GM12864 (cell line): ENCODE measurements at regions not wholly inside any gene's neighbourhood (a gene's known extent, or its start where the extent isn't known, plus 50 kb on each side); places are given as distances from the start of the nearest gene placed in this dataset.

Source experiments
- DNase-seq: peaks from one replicate; pipeline ENCODE4 v3.0.0-alpha.2; 2011; ENCODE audit warnings: low read depth
- H3K4me3 ChIP-seq: 2 replicates; pipeline ENCODE4 v1.5.1; 2011; ENCODE audit warnings: mild to moderate bottlenecking, low read depth, low read length, control low read depth
- TF ChIP-seq, protein P1 (sequence below): IDR thresholded peaks from 2 replicates; pipeline ENCODE4 v1.5.1; 2011; ENCODE audit warnings: low read depth, mild to moderate bottlenecking, moderate library complexity, low read length, control low read depth, inconsistent platforms; ENCODE audit errors: missing control alignments

DNA sequence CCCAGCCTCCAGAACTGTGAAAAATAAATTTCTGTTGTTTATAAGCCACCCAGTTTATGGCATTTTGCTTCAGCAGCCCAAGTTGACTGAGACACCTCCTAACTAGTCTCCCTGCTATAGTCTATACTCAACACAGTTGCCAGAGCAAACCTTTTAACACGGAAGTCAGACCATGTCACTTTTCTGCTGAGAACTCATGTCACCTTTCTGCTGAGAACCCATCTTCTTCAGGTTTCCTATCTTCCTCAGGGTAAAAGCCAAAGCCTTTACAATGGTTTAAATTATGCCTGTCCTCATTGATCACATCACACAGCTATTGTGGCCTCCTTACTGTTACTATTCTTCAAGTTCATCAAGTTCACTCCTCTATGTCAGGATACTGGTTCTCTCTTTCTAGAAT, 74.3 kb upstream of the SOX6 start:
- H3K4me3 ChIP-seq: no peak overlapping the region
- DNase-seq: no peak
- TF ChIP-seq, protein P1, sequence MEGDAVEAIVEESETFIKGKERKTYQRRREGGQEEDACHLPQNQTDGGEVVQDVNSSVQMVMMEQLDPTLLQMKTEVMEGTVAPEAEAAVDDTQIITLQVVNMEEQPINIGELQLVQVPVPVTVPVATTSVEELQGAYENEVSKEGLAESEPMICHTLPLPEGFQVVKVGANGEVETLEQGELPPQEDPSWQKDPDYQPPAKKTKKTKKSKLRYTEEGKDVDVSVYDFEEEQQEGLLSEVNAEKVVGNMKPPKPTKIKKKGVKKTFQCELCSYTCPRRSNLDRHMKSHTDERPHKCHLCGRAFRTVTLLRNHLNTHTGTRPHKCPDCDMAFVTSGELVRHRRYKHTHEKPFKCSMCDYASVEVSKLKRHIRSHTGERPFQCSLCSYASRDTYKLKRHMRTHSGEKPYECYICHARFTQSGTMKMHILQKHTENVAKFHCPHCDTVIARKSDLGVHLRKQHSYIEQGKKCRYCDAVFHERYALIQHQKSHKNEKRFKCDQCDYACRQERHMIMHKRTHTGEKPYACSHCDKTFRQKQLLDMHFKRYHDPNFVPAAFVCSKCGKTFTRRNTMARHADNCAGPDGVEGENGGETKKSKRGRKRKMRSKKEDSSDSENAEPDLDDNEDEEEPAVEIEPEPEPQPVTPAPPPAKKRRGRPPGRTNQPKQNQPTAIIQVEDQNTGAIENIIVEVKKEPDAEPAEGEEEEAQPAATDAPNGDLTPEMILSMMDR: no peak

DNA sequence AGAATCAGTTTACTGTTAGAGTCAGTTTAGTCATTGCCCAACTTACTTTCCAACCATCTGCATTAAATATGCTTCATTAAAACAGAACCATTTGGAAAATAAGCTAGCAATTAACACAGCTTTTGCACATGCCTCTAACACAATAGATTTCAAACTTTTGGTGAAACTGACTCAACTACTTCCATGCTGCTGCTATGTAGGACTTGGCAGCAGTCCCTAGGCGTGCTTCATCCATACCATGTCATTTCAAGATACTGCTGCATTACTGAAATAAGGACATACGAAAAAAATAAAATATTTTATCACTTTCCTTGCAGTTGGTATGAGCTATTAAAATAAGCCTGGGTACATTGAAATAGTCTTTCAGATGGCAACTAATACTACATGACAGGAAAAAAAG, 65.5 kb upstream of the SOX6 start:
- DNase-seq: no peak
- TF ChIP-seq, protein P1: no peak
- H3K4me3 ChIP-seq: no peak overlapping the region

DNA sequence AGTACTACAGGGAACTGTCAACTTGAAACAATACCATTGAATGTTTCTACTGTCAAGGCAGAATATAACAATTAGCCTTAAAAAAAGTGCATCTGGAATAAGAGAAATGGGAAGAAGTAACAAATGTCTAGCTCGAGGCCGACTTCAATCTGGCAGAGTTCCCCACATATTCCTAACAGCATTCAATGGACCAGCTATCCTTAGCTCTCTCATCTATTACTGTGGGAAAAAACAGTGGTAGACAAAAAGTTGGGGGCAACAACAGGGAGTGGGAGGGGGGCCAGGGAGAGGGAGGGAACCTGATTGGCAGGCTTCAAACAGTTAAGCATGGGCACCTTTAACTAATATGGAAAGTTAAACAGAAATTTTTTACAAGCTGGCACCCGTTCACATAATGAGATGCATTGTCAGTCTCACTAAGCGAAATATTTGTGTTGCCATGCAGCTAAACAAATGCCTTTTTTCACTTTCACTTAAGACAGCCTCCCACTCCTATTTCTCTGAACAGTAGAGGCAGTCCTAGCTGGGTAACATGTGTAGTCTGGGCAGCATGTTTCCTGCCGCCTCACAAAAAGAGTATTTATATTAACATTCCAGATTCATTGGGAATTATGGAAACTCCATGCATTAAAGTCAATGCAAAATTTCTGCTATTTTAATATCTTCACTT, 62.2 kb upstream of the SOX6 start:
- no peak overlapping the region for H3K4me3 ChIP-seq
- TF ChIP-seq, protein P1: no peak
- no peak for DNase-seq

DNA sequence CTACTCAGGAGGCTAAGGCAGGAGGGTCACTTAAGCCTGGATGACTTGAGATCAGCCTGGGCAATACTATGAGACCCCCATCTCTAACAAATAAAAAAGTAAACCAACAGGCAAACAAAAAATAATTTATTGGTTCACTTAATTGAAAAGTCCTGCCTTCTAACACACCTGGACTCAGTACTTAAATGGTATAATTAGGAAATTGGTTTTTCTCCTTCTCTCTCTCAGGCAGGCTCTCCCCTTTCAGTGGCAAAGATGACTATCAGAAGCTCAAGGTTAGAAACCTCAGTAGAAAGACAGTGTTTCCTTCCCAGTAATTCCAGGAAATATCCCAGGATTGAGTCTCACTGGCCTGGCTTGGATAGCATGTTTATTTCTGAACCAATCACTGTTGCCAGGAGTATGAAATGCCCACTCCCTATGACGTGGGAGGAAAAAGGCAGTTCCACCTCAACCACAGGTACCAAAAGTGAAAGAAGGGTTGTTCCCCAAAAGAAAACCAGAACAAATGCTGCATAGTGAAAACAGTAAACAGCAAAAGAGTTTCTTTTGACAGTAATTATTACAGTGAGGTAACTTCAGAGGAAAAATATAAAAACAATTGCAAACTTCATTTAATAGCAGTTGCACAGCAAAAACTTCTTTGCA, 56.3 kb upstream of the SOX6 start:
- TF ChIP-seq, protein P1: no peak
- no peak for DNase-seq
- H3K4me3 ChIP-seq: no peak overlapping the region

DNA sequence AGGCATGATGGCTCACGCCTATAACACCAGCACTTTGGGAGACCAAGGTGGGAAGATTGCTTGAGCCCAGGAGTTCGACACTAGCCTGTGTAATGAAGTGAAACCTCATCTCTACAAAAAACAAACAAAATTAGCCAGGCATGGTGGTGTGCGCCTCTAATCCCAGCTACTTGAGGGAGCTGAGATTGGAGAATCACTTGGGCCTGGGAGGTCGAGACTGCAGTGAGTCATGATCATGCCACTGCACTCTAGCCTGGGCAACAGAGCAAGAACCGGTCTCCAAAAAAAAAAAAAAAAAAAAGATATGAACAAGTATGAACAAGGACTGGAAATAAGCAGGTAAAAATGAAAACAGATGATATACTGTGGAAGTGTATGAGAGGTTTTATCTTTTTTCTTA, 54.1 kb upstream of the SOX6 start:
- DNase-seq: no peak
- no peak overlapping the region for H3K4me3 ChIP-seq
- TF ChIP-seq, protein P1: no peak

DNA sequence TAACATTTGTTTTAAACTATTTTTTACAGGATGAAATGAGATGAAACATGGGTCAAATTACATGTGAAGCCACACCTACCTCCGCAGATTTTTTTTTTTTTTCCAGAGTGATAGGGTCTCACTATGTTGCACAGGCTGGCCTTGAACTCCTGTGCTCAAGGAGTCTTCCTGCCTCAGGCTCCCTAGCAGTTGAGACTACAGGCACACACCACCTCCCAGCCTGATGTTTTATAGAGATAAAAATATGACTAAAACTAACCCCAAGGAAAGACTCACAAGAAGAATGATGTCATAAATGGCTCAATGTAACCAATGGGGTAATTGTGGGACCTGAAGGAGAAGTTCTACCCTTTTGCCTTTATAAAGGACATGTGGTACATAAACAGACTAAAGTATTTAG, 52.3 kb upstream of the SOX6 start:
- TF ChIP-seq, protein P1: no peak
- no peak for DNase-seq
- no peak overlapping the region for H3K4me3 ChIP-seq

DNA sequence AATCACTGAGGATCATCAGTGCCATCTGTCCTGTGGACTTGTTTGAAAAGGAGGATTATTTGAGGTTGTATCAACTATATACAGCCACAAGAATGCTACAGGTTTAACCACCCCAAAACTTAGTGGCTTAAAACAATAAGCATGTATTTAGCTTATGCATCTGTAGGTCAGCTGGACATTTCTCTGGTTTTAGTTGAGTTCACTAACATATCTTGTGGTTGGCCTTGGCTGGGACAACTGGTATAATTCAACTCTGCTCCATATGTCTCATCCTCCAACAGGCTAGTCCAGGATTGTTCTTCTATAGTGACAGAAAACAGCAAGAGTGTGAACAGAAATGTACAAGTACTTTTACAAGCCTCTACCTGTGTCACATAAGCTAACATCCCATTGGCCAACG, 49.9 kb upstream of the SOX6 start:
- TF ChIP-seq, protein P1: no peak
- no peak for DNase-seq
- H3K4me3 ChIP-seq: no peak overlapping the region
